ENCODE measurements at regions not wholly inside any gene's neighbourhood (a gene's known extent, or its start where the extent isn't known, plus 50 kb on each side); places are given as distances from the start of the nearest gene placed in this dataset.

DNA sequence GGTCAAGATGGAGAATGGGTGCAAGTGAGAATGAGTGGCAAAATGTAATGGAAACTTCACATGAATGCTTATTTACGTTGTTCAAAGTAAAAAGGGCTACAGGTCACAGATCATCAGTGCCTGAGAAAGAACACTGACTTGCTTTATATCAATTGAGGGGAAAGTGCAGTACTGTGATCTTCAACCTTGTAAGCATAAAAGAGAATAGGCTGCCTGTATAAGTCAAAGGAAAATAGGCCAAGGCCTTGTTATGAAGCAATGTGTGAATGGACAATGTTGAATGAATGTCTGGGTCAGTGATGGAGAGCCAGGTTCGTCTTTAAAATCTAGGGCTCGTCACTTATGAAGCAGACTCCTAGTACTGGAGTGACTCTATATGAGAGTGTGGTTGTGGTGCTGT, 158.6 kb upstream of the NT5E start:
- TF ChIP-seq, protein P1, sequence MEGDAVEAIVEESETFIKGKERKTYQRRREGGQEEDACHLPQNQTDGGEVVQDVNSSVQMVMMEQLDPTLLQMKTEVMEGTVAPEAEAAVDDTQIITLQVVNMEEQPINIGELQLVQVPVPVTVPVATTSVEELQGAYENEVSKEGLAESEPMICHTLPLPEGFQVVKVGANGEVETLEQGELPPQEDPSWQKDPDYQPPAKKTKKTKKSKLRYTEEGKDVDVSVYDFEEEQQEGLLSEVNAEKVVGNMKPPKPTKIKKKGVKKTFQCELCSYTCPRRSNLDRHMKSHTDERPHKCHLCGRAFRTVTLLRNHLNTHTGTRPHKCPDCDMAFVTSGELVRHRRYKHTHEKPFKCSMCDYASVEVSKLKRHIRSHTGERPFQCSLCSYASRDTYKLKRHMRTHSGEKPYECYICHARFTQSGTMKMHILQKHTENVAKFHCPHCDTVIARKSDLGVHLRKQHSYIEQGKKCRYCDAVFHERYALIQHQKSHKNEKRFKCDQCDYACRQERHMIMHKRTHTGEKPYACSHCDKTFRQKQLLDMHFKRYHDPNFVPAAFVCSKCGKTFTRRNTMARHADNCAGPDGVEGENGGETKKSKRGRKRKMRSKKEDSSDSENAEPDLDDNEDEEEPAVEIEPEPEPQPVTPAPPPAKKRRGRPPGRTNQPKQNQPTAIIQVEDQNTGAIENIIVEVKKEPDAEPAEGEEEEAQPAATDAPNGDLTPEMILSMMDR (IDR thresholded peaks at IDR 0.05): no peak
- no peak for TF ChIP-seq POLR2A (IDR thresholded peaks at IDR 0.05)
